GM18519 (cell line): ENCODE measurements at regions not wholly inside any gene's neighbourhood (a gene's known extent, or its start where the extent isn't known, plus 50 kb on each side); places are given as distances from the start of the nearest gene placed in this dataset.

Source experiments
- ATAC-seq: cut with Tn5 transposase; IDR thresholded peaks from one replicate; pipeline ENCODE4 v1.9.1; 2021; ENCODE audit warnings: mild to moderate bottlenecking, moderate library complexity; ENCODE audit not compliant: unreplicated experiment, low FRiP score

DNA sequence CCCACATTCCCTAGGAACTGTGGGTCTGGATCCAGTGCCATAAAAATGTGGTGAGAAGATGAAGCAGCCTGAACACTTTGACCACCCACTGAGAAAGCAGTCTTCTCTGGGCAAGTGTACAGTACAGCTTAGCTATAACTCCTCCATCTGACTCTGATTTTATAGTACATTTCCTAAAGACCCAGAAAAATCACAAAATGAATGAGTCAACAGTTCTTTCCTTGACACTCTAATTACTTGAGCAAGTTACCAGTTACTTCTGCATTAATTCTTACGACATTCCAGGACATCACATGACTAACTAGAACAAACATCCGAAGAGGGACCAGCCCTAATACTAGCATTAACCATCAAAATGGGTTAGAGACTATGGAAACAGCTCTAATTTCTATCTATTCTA lies 148.1 kb upstream of the PEX5L start:
- no peak for ATAC-seq

DNA sequence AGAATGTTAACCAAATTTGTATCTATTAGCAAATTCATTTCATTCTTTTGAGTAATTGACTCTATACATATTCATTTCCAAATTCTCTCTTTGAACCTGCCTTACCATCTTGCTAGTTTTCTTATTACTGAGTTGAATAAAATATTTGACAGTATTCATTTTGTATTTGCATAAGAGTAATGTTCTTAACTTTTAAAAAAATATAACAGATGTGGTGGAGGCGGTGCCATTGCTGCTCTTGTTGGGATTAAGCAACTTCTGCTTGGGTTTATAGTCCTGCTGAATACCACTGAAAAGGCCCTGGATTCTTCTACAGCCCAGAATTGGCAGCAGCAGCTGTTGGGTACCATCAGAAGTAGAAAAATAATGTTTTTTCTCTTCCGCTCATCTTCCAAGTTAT lies 148.9 kb upstream of the PEX5L start:
- ATAC-seq: no peak

DNA sequence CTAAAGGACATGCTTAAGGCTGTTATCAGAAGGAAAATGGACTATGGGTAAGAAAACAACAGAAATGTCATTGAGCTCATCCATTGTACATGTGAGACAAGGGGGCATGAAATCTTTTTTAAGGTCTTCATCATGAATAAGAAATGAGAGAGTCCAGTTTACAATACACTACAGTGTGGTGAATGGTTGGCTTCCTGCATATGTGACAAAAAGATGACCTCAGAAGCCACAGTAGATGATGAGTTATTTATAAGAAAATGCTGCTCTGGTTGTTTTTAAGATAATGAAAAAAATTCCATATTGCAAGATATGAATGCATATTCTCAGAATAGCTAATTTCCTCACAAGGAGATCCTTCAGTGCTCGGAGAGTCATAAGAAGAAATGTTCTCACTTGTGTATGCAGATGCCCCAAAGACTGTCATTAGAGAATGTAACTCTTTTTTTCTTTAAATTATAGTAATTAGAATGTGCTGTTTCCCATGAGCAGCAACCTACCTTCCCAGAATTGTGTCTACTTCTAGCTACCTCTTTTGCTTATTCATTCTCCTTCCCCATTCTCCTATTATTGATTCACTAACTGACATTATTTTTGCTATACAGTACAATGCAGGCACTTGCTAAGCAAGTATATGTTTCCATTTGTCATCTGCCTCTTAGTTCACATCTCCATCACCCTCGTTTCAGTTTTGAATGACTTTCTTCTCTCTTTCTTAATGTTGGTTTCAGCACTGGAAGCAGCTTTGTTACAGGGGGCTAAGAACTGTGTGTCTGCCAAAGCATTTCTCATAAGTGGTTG lies 152.0 kb upstream of the PEX5L start:
- no peak for ATAC-seq

DNA sequence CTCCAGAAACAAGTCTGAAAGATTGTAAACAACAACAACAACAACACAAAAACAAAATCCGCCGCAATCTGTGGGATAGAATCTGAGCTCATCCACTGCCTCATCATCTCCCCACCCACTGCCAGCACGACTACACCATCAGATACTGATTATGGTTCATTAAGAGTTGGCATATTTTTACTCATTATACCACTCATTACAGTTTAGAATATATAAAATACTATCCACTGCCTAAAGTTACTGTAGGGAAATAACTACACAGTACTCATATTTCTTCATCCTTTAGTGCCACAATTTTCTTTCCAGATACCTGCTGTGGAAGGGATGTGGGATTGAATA lies 152.5 kb upstream of the PEX5L start:
- no peak for ATAC-seq

DNA sequence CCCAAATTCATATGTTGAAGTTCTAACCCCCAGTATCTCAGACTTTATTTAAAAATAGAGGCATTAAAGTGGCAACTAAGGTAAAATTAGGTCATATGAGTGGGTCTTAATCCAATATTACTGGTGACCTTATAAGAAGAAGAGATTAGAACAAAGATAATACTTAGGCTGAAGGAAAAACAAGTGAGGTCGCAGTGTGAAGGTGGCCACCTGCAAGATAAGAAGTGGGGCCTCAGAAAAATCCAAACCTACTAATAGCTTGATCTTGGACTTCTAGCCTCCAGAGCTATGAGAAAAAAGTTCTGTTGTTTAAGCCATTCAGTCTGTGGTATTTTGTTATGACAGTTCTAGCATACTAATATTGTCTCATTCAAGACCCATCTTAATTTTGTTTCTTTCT lies 159.9 kb upstream of the PEX5L start:
- no peak for ATAC-seq

DNA sequence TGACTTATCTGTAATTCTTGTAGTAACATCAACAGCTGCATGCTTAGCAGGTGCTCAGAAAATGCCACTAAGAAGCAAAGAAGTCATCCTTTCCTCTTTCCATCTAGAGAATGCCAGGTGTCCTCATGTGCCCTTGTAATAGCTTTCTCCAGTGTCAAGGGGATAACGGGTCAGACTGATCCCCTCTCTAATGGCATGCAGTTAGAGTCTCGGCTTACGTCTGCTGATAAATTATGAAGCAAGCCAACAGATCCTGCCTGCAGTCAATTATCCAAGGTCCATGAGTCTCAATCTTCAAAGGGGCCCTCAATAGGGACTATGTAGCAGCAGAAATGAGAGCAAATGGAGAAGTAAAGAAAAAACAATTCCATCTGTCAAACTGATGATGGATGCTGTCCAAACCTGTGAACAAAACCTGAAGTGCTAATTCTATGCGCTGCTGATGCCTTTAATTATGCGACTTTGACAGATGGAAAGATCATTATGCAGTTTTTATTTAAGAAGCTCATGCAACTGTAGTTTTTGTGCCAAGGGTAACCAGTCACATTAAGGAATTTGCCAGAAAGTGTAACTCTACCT lies 162.8 kb upstream of the PEX5L start:
- no peak for ATAC-seq

DNA sequence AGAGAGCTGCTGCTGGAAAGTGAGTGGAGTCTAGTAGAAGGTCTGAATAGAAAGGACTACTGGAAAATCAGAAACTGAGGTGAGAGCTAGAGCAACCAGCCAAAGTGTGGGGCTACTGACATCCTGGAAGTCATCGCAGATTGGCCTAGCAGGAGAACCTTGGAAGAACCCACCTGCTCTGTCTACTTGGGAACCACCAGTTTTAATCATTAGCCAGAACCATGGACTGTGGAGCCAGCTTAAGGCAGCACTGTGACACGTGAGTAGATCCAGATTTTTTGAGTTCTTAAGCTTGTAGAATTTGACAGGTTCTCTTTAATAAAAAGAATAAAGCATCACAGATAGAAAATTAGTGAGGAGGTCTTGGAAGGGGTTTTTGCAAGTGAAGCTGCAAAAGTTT lies 179.1 kb upstream of the PEX5L start:
- ATAC-seq: no peak

DNA sequence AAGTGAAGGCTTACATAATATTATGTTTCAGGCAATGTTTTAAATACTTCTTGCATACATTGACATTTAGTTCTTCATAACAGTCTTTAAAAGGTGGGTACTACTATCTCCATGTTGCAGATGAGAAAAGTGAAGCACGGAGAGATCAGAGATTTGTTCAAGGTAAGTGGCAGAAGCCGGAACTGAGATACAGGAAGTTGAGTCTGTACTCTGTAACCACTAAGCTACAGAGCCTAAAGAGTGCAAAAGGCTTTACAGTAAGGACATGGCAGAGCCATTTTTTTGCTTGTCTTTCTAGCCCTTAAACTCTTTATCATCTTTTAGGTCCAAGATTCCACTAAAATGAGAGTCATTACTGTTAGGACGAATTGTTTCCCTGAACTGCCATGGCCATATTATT lies 186.5 kb upstream of the PEX5L start:
- no peak for ATAC-seq

DNA sequence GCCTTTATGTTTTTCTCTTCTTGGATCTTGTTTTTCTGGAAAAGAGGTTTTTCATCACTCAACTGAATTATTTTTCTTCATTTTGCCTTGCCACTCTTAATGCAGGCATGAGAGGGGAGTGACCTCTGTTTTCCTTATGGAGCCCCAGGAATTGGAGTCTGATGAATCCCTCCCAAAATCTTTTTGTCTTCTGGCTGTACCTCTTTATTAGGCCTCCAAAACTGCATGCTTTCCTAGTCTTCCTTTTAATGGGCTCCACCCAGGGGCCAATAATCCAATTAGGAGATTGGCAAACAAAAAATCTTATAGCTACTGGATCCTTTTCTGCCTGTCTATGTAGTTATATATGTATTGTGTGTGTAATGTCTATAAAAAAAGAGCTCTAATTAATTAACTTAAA lies 192.4 kb upstream of the PEX5L start:
- no peak for ATAC-seq

DNA sequence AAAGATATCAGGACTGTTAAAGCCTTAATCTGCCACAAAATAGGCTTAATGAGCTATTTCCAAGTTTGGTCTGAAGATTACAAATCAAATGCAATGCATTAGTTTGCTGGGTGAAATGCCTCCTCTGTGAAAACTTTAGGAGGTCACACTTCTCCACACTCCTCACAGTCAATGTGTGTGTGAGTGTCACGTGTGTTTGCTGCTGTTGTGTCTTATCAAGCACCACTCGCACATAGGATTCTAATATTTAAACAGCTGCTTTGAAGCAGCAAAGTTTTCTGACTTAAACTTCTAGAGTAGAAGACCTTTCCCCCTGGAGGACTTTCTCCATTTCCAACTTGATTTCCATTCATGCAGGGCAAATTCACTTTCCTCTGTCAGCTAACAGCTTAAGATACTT lies 203.2 kb upstream of the PEX5L start:
- ATAC-seq: no peak

DNA sequence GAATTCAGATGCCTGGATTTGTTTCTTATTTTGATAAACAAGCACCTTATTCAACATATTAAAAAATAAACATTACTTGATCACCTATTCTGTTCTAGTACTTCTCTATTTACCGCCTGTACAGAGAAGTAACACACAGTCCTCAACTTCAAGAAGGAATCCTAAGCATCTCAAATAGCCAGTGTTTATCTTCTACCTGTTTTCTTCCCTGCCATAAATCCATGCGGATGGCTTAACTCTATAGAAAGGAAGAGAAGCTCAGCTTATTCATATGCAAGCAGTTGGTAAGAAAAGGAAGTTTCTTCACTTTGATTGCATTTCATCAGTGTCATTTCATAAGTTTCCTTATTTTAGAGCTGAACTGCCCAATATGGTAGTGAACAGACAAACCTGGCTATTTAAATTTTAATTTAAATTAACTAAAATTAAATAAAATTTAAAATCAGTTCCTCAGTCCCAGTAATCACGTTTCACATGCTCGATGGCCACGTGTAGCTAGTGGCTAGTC lies 210.0 kb upstream of the PEX5L start:
- ATAC-seq: no peak

DNA sequence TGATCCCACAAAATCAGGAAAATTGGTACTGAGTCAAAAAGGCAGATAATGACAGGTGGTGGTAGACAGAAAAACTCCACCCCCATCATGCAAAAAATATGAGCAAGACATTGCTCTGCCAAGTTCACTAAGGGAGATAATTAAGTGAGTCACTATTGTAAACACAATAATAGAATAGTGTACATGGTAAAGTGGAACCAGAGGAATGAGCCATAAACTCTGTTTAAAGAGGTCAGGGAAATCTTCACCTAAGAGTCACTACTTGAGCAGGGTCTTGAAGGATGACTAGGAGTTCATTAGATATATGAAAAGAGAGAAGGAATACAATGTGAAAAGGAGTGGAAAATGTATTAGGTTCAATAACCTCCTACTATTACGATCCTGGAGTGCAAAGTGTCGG lies 213.4 kb upstream of the PEX5L start:
- ATAC-seq: no peak

DNA sequence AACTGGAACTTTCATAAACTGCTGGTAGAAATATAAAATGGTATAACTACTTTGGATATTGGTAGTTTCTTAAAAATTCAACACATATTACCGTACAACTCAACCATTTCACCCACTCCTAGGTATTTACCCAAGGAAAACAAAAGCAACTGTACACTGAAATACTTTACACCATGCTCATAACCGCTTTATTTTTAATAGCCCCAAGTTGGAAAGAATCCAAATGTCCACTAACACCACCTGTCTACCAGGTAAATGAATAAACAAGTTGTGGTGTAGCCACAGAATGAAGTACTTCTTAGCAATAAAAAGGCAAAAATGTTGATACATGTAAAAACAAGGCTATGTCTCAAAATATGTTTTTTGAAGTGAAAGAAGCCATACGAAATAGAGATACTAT lies 215.9 kb upstream of the PEX5L start:
- no peak for ATAC-seq

DNA sequence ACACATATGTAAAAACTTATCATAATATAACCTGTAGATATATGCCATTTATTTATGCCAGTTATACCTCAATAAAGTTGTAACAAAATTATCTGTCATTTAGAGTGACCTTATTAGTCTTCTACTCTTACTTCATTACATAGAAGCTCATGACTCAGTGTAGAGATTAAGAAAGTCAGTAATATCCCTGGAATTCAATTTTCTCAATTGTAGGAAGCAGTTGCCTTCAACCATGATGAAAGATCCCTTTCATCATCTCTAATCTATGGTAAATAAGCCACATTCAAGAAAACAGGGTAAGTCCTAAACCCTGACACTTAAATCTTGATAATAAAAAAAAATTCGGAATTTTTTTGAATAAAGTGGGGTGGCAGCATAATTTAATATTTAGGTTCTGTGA lies 216.5 kb upstream of the PEX5L start:
- ATAC-seq: no peak

DNA sequence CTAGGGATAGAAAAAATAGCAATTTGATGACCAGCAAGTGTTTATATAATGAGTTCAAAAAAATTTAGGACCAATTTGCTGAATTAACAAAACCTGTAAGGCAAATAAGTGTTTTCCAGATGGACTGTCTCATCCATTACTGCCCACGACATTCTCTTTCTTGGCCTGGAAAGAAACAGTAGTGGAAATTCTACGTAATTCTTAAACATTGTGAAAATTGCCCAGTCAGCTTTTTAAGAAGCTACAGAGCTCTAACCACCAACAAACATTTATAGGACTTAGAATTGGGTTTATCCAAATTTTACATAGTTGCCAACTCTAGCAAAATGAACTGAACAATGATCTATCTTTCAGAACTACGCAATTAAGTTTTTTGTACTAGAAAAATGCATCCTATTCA lies 227.7 kb upstream of the PEX5L start:
- ATAC-seq: no peak

DNA sequence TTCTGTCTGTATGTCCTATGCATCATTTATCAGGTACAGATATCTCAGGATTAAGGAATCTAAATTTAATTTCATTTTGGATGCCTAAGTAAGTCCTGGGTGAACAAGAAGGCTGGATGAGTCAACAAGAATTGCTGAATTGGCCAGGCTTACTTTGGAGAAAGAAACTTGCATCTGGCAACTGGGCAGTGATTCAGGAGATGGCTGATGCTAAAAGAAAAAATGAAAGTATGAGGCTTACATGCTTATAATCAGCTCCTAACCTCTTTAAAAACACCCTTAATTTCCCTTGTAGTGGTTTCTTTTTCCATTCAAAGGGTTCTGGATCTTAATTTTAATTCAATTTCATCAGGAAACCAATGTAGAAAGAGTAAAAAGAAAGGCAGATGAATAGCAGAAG lies 228.8 kb upstream of the PEX5L start:
- ATAC-seq: no peak

DNA sequence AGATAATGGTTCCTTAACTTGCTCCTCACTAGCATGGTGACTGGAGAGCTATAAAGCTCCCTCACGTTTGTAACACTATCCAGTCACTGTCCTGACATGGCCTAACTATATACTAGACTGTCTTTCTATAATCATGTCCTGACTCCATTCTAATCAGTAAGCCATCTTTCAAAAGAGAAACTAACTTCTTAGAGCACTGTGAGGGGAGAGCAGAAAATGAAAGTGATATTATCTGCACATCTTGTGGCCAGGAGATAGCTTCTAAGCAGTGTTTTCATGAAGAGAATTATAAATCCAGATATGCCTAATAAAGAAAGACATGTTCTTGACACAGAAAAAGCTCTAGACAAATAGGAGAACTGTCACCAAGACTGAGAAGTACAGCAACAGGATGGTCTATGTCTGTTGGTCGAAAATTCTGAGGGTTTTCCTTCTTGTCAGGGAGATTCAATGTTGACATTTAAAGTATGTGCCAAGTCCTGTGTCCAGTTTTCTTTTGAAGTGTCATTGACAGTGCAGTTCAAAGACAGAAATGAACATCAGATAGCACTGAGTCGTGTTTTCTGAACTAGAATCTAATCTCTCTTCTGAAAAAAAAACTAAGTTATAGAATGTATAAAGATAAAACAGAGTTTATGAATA lies 230.6 kb upstream of the PEX5L start:
- ATAC-seq: peak; percentile 99

DNA sequence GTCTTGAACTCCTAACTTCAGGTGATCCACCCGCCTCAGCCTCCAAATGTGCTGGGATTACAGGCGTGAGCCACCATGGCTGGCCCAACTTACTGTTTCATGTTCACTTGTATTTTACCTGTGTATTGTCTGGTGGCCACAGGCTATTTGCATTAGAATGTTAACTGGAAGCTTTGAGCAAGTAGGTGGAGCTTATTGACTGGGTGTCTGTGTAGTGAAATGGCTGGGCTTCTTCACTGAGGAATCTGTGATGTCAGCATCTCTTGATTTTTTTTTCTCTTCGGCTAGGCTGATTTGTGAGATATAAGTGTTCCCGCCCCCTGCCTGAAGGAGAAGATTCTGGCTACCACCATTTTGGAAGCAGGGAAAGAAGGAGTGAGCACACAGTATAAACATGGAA lies 237.8 kb upstream of the PEX5L start:
- no peak for ATAC-seq

DNA sequence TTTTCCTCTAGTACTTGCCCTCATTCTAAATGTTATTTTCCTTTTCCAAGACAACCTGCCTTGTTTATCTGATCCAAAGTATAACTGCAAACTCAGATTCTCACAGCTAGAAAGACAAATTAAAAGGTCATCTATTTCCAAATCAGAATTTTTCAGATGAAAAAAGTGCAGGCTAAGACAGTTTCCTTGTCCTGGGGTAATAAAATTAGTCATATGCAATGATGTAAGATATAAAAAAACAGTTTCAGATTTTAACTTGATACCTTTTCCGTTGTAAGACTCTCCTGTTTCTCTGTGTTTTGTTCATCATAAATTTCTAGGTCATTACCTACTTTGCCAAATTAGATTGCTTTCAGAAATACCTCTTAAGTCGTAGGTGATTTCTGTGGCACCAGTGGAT lies 238.4 kb upstream of the PEX5L start:
- no peak for ATAC-seq

DNA sequence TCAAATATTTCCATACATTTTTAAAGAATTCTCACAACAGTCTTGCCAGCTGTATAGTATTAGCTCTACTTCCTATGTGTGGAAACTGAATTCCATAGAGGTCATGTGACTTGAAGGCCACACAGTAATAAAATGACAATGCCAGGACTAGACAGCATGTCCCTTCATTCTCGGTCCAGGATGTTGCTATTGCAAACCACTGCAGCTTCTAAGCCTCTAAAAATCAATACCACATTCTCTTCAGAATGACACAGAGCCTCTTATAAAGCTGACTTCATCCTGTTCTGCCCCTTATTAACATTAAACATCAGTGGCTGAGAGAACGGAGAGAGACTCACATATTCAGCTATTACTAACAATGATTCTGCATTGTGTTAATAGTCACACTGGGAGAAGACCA lies 240.3 kb upstream of the PEX5L start:
- ATAC-seq: no peak

DNA sequence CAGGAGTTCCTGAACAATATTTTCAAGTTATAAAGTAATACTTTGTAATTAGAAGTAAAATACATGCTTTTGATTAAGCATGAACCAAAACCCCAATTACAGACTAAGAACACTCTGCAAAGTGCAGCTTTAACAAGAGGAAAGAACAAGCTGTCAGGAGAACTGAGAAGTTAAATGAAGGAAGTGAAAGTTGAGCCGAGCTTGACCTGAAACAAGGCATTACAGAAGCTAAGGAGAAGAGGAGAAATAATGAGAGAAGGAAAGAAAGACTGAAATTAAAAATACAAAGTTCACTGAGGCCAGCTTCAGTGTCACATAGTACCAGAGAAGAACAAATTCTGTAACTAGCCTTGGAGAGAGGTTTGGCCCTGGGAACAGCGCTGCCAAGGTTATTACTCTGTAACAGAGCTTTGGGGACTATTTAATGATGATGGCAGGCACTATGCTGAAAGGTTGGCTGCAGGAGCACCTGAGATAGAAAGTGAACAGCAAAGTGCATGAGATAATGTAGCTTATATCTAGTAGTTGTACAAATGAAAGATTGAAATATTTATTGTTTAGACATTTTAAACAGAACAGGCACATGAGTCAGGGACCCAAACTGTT lies 241.9 kb upstream of the PEX5L start:
- ATAC-seq: peak; percentile 95

DNA sequence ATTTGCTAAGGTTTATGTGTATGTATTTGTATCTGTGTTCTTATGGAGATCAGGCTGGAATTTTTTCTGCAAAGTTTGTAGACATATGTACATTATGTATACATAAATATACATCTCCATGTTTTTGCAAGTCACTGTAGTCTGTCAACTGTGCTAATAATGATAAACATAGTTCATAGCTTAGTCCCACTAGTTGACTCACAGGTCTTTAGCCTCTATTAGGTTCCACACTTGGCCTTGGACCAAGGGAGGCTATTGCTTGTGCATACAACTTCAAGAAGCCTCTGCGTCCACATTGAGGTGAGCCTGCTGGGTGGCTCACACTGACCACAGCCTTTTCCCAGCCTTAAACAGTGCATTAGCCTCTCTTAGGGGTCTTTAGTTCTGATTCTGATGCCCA lies 243.8 kb upstream of the PEX5L start:
- no peak for ATAC-seq
